ENCODE measurements at regions not wholly inside any gene's neighbourhood (a gene's known extent, or its start where the extent isn't known, plus 50 kb on each side); places are given as distances from the start of the nearest gene placed in this dataset.

DNA sequence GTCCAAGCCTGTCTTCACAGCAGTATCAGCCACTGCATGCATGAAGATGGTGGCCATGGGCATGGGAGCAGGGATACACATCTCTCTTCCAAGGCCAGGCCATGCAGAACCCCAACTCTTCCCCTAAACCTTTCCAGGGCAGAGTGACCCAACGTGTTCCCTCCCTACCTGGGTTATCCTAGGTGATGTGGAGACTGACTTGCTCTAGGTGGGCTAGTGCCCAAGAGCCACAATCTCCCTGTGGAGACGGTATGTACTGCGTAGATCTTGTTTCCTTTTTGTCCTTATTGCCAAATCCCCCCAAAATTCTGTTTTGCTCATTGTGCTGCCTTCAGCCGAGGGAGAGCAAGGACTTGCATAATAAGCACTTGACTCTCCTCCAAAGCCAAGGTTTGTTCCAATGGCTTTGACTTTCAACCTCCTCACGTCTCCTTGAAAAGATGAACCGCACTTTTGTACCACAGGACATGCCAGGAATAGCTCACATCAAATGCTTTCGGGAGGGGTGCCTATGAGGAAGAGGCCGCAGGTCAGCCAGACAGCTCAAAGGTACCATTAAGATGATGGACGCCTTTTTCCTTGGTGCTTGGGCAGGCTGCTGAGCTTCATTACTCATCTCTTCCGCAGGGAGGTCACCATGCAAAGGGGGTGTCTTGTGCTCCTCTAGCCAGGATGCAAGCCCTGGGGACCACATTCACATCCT, 76.2 kb upstream of the GLI2 start:
- TF ChIP-seq TAF1 (IDR thresholded peaks at IDR 0.05; ENCODE audit: borderline replicate concordance, low read depth, low read length) (no peak), POLR2AphosphoS5 (IDR thresholded peaks at IDR 0.05; ENCODE audit: low read depth, low read length) (no peak), POLR2A (IDR thresholded peaks at IDR 0.05; ENCODE audit: low read depth, low read length) (no peak)
